Thyroid gland (tissue), 4 donors: ENCODE measurements at regions not wholly inside any gene's neighbourhood (a gene's known extent, or its start where the extent isn't known, plus 50 kb on each side); places are given as distances from the start of the nearest gene placed in this dataset.

Source experiments
- CTCF ChIP-seq, 6 experiments: fragments of 200-600 bp in 3 of 6; fragments of 450-650 bp in 3 of 6; sonication (generic) in 3 of 6; IDR thresholded peaks; one replicate each; pipeline ENCODE4 v1.5.1; 2016 to 2019; ENCODE audit warnings: antibody characterized with exemption in 6 of 6, mild to moderate bottlenecking in 2 of 6, inconsistent platforms in 1 of 6, moderate library complexity in 1 of 6
- POLR2A ChIP-seq, 2 donors: fragments of 450-650 bp; IDR thresholded peaks; one replicate each; pipeline ENCODE4 v1.6.1; 2017; ENCODE audit warnings: antibody characterized with exemption in 2 of 2, mild to moderate bottlenecking in 2 of 2, moderate library complexity in 1 of 2

DNA sequence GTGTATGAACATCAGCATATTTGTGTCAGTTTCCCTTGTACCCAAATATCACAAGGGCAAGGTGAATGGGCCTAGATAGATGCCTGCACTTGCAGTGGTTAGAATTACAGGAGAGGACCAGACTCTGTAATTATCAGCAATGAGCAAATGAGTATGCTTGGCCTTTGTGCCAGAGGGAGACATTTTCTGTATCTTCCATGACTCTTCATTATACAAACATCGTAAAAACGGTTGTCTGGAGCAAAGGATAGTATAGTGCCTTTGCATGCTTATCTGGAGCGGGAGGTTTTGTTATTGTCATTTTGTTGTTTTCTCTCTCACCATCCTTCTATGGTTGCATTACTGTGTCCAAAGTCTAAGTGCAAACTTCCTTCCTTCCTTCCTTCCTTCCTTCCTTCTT is 1568.5 kb upstream of the NUDT12 start:
- no peak for TF ChIP-seq CTCF (IDR thresholded peaks at IDR 0.05)
- no peak for TF ChIP-seq POLR2A (IDR thresholded peaks at IDR 0.05)
